BJ (cell line): ENCODE measurements at regions not wholly inside any gene's neighbourhood (a gene's known extent, or its start where the extent isn't known, plus 50 kb on each side); places are given as distances from the start of the nearest gene placed in this dataset.
A peak's percentile ranks its signal among the peaks of the same experiment; 100 is the strongest.

Experiments
- CTCF ChIA-PET: fragments of 350-600 bp; formaldehyde crosslinking; extraction: SDS; loops from one replicate; lab custom pipeline; 2021; ENCODE audit warnings: antibody characterized with exemption, inconsistent platforms; lab: Yijun Ruan, JAX
- POLR2A ChIA-PET: fragments of 300-600 bp; sonication (Branson Sonifier 250); formaldehyde crosslinking; extraction: SDS; loops from one replicate; lab custom pipeline; 2021; ENCODE audit warnings: antibody characterized with exemption; lab: Charles Lee
- DNase-seq: peaks from one replicate; pipeline ENCODE4 v3.0.0-alpha.2; 2011; ENCODE audit warnings: low read depth
- H3K27me3 ChIP-seq: 2 replicates; pipeline ENCODE4 v1.6.0; 2011; ENCODE audit warnings: low read length; ENCODE audit not compliant: control insufficient read depth, insufficient read depth
- H3K36me3 ChIP-seq: 2 replicates; pipeline ENCODE4 v1.5.1; 2011; ENCODE audit warnings: low read length; ENCODE audit not compliant: control insufficient read depth, insufficient read depth
- H3K4me3 ChIP-seq: 2 replicates; pipeline ENCODE4 v1.5.1; 2011; ENCODE audit warnings: low read depth, mild to moderate bottlenecking, control low read depth, low read length
- CTCF ChIP-seq: IDR thresholded peaks from 2 replicates; pipeline ENCODE4 v1.5.1; 2011; ENCODE audit warnings: low read depth, mild to moderate bottlenecking, control low read depth, inconsistent platforms, low read length, moderate library complexity; ENCODE audit not compliant: insufficient read depth

- ChIA-PET POLR2A (no interaction called here), CTCF (interaction anchor here (1.5 to 5.0 kb wide), 2 partner anchors 12 to 13 kb away, joined by 6 to 32 read pairs; no protein-coding TSS in a partner anchor)
- TF ChIP-seq CTCF: no peak
- Histone ChIP-seq H3K4me3 (no peak overlapping the region), H3K36me3 (no peaks in the 10 kb centered on the region), H3K27me3 (peaks cover 5% of the 10 kb centered on the region)
- no peak for DNase-seq
These were observed 127.8 kb upstream of the FMN2 start for GRCh38 chr1:239963856-239964255.

GRCh38 chr1:239976130-239976968 is 115.3 kb upstream of the FMN2 start:
- Histone ChIP-seq H3K36me3 (no peaks in the 10 kb centered on the region), H3K4me3 (no peak overlapping the region), H3K27me3 (peaks cover 2% of the 10 kb centered on the region; the same call in 1 of the 2 replicates)
- TF ChIP-seq CTCF: peak; percentile 99
- DNase-seq: no peak
- ChIA-PET POLR2A (no interaction called here), CTCF (interaction anchor here (0.6 to 13.2 kb wide), 10 partner anchors 8 to 450 kb away, joined by 3 to 146 read pairs (median 4); no protein-coding TSS in a partner anchor)

- no peak for TF ChIP-seq CTCF
- Histone ChIP-seq H3K36me3 (no peaks in the 10 kb centered on the region), H3K4me3 (no peak overlapping the region), H3K27me3 (peaks cover 2% of the 10 kb centered on the region; the same call in 1 of the 2 replicates)
- no peak for DNase-seq
- CTCF ChIA-PET: interaction anchor here (0.8 to 13.2 kb wide), 9 partner anchors 9 to 80 kb away, joined by 3 to 146 read pairs (median 4); no protein-coding TSS in a partner anchor
- POLR2A ChIA-PET: no interaction called here
These were observed 114.3 kb upstream of the FMN2 start for GRCh38 chr1:239977416-239977815.

GRCh38 chr1:239979456-239979855 is 112.2 kb upstream of the FMN2 start:
- Histone ChIP-seq H3K36me3 (no peaks in the 10 kb centered on the region), H3K27me3 (peaks cover 4% of the 10 kb centered on the region; the same call in 1 of the 2 replicates), H3K4me3 (no peak overlapping the region)
- TF ChIP-seq CTCF: no peak
- CTCF ChIA-PET: interaction anchor here (13.2 kb wide), 1 partner anchor 28 kb away, joined by 146 read pairs; no protein-coding TSS in a partner anchor
- no peak for DNase-seq
- POLR2A ChIA-PET: no interaction called here

GRCh38 chr1:239982762-239983161 is 108.9 kb upstream of the FMN2 start:
- DNase-seq: no peak
- no peak for TF ChIP-seq CTCF
- Histone ChIP-seq H3K4me3 (no peak overlapping the region), H3K36me3 (no peaks in the 10 kb centered on the region), H3K27me3 (peaks cover 4% of the 10 kb centered on the region; the same call in 1 of the 2 replicates)
- POLR2A ChIA-PET: no interaction called here
- CTCF ChIA-PET: interaction anchor here (0.9 to 2.0 kb wide), 2 partner anchors 30 to 33 kb away, joined by 3 to 10 read pairs; no protein-coding TSS in a partner anchor
